B cell (primary cell): ENCODE measurements at regions not wholly inside any gene's neighbourhood (a gene's known extent, or its start where the extent isn't known, plus 50 kb on each side); places are given as distances from the start of the nearest gene placed in this dataset.

Source experiments
- ATAC-seq: fragments of 200-7000 bp; cut with Tn5 transposase; one replicate; pipeline ENCODE4 v1.10.0; 2021; ENCODE audit warnings: low read depth, mild to moderate bottlenecking, moderate number of reproducible peaks, moderate library complexity
- CTCF ChIA-PET: fragments of 350-600 bp; sonication (Branson Sonifier 250); formaldehyde crosslinking; loops from one replicate; lab custom pipeline; 2021; ENCODE audit warnings: antibody characterized with exemption, inconsistent platforms; lab: Charles Lee
- POLR2A ChIA-PET: fragments of 350-600 bp; sonication (Branson Sonifier 250); formaldehyde crosslinking; loops from one replicate; lab custom pipeline; 2021; ENCODE audit warnings: antibody characterized with exemption; lab: Charles Lee
- DNase-seq: peaks from one replicate; pipeline ENCODE4 v3.0.0; 2013
- H2AFZ ChIP-seq: 2 replicates; pipeline ENCODE4 v1.6.1; 2012; ENCODE audit warnings: mild to moderate bottlenecking, low read depth, low read length; ENCODE audit not compliant: insufficient read depth, poor library complexity, severe bottlenecking
- H3K27ac ChIP-seq, 2 donors: 1 replicate in 1 of 2; 2 replicates in 1 of 2; pipeline ENCODE4 v1.5.1; 2012 to 2013; ENCODE audit warnings: low read length in 2 of 2, mild to moderate bottlenecking in 2 of 2, moderate library complexity in 1 of 2
- H3K27me3 ChIP-seq, 4 experiments: fragments of 200-600 bp in 1 of 4; sonication (generic) in 1 of 4; replicated peaks in 1 of 4; 1 replicate in 2 of 4; 2 replicates in 2 of 4; pipeline versions ENCODE4 v1.6.1 to v1.7.0; 2013 to 2016; ENCODE audit warnings: low read length in 3 of 4, mild to moderate bottlenecking in 2 of 4, mixed read lengths in 1 of 4, moderate library complexity in 1 of 4; ENCODE audit not compliant: insufficient read depth in 4 of 4, control insufficient read depth in 3 of 4; ENCODE audit errors: control extremely low read depth in 1 of 4
- H3K36me3 ChIP-seq, 2 experiments: replicated peaks in 1 of 2; 1 replicate in 1 of 2; 2 replicates in 1 of 2; pipeline versions ENCODE4 v1.6.1 to v1.7.1; 2013; ENCODE audit warnings: low read length in 1 of 2; ENCODE audit not compliant: insufficient read depth in 2 of 2, control insufficient read depth in 1 of 2; ENCODE audit errors: control extremely low read depth in 1 of 2, extremely low read depth in 1 of 2
- H3K4me1 ChIP-seq, 2 donors: fragments of 200-600 bp in 1 of 2; sonication (generic) in 1 of 2; 1 replicate in 1 of 2; 2 replicates in 1 of 2; pipeline versions ENCODE4 v1.5.1 to v1.6.1; 2013 to 2017; ENCODE audit warnings: low read length in 2 of 2; ENCODE audit not compliant: control insufficient read depth in 2 of 2, insufficient read depth in 2 of 2
- H3K4me2 ChIP-seq: replicated peaks from 2 replicates; pipeline ENCODE3; 2012; ENCODE audit warnings: mild to moderate bottlenecking, low read depth, low read length; ENCODE audit not compliant: poor library complexity, severe bottlenecking
- H3K4me3 ChIP-seq, 5 experiments: fragments of 200-600 bp in 1 of 5; sonication (generic) in 1 of 5; 1 replicate in 3 of 5; 2 replicates in 2 of 5; pipeline versions ENCODE4 v1.5.1 to v1.7.0; 2011 to 2016; ENCODE audit warnings: low read length in 4 of 5, mild to moderate bottlenecking in 4 of 5, low read depth in 2 of 5, control low read depth in 1 of 5, moderate library complexity in 1 of 5; ENCODE audit not compliant: insufficient read depth in 1 of 5; ENCODE audit errors: control extremely low read depth in 1 of 5, extremely low read depth in 1 of 5
- H3K79me2 ChIP-seq: fragments of 200-600 bp; sonication (generic); one replicate; pipeline ENCODE4 v1.6.0; 2016; ENCODE audit warnings: low read length; ENCODE audit not compliant: control insufficient read depth, insufficient read depth
- H3K9ac ChIP-seq: fragments of 200-600 bp; sonication (generic); 2 replicates; pipeline ENCODE4 v1.6.1; 2017; ENCODE audit warnings: mild to moderate bottlenecking, low read length, moderate library complexity
- H3K9me3 ChIP-seq, 3 donors: one replicate each; pipeline versions ENCODE4 v1.6.1 to v1.7.1; 2013; ENCODE audit warnings: low read length in 2 of 3; ENCODE audit not compliant: control insufficient read depth in 2 of 3, insufficient read depth in 1 of 3; ENCODE audit errors: control extremely low read depth in 1 of 3
- H4K20me1 ChIP-seq: 2 replicates; pipeline ENCODE4 v1.6.0; 2012; ENCODE audit warnings: mild to moderate bottlenecking, low read length; ENCODE audit not compliant: insufficient read depth, control insufficient read depth, poor library complexity, severe bottlenecking
- H3K27ac Mint-ChIP-seq: one replicate; pipeline ENCODE4 v1.8.0; 2021; ENCODE audit warnings: mixed read lengths
- H3K27me3 Mint-ChIP-seq: one replicate; pipeline ENCODE4 v1.8.0; 2021; ENCODE audit warnings: mixed read lengths
- H3K4me1 Mint-ChIP-seq: one replicate; pipeline ENCODE4 v1.8.0; 2021; ENCODE audit warnings: mixed read lengths
- H3K4me3 Mint-ChIP-seq: one replicate; pipeline ENCODE4 v1.8.0; 2021; ENCODE audit warnings: mixed read lengths
- H3K9me3 Mint-ChIP-seq: one replicate; pipeline ENCODE4 v1.8.0; 2022; ENCODE audit warnings: mixed read lengths; ENCODE audit not compliant: insufficient read depth
- CTCF ChIP-seq: fragments of 200-600 bp; IDR thresholded peaks from one replicate; pipeline ENCODE4 v1.8.0; 2022; ENCODE audit warnings: antibody characterized with exemption, mild to moderate bottlenecking
- EZH2 ChIP-seq: IDR thresholded peaks from 2 replicates; pipeline ENCODE4 v1.6.1; 2012; ENCODE audit warnings: borderline replicate concordance, low read depth, mild to moderate bottlenecking, moderate library complexity, low read length; ENCODE audit not compliant: insufficient read depth, poor library complexity, severe bottlenecking
- WGBS: methylation state at CpG from one replicate; pipeline ENCODE4 v1.1.5; 2013; ENCODE audit warnings: missing lambda C conversion rate; ENCODE audit not compliant: insufficient coverage; 5-methylcytosine and 5-hydroxymethylcytosine counted together
- intact Hi-C: fragments of 100-400 bp; cut with micrococcal nuclease; formaldehyde crosslinking; loops from one replicate; pipeline ENCODE4 v1.10.0; 2022

GRCh38 chr20:11437611-11438380, 479.9 kb upstream of the BTBD3 start:
- H3K4me3 ChIP-seq: no peak overlapping the region
- POLR2A ChIA-PET: no interaction called here

More at GRCh38 chr20:11437611-11438380, 479.9 kb upstream of the BTBD3 start:
- Histone ChIP-seq H3K27me3 (no peaks in the 10 kb centered on the region), H3K9me3 (peaks cover 0 to 6% (median 1%) of the 10 kb centered on the region in 3 donors), H3K4me1 (no peaks in the 10 kb centered on the region), H2AFZ (no peak overlapping the region), H3K36me3 (no peaks in the 10 kb centered on the region), H3K79me2 (no peaks in the 10 kb centered on the region), H3K27ac (no peak overlapping the region), H3K9ac (no peak overlapping the region), H3K4me2 (no peak overlapping the region), H4K20me1 (no peaks in the 10 kb centered on the region)
- CTCF ChIA-PET: no interaction called here
- TF ChIP-seq EZH2 (no peak), CTCF (no peak)
- Mint-ChIP-seq H3K27me3 (no peaks in the 10 kb centered on the region), H3K9me3 (peaks cover 4% of the 10 kb centered on the region), H3K27ac (no peak overlapping the region), H3K4me1 (no peaks in the 10 kb centered on the region), H3K4me3 (no peak overlapping the region)
- 94% methylated on average over 2 of the region's 5 CpGs for WGBS
- intact Hi-C loops: no loop called here
- ATAC-seq (no peak), DNase-seq (no peak)
